ENCODE measurements at regions not wholly inside any gene's neighbourhood (a gene's known extent, or its start where the extent isn't known, plus 50 kb on each side); places are given as distances from the start of the nearest gene placed in this dataset.

- DNase-seq: no peak
Observed at GRCh38 chr4:147327322-147327721, 153.6 kb upstream of the EDNRA start.

- DNase-seq: no peak
Observed at GRCh38 chr4:147328189-147328588, 152.7 kb upstream of the EDNRA start.

GRCh38 chr4:147328756-147329446 is 152.0 kb upstream of the EDNRA start:
- no peak for DNase-seq

GRCh38 chr4:147332091-147332490 is 148.8 kb upstream of the EDNRA start:
- DNase-seq: no peak

GRCh38 chr4:147334478-147334877 is 146.4 kb upstream of the EDNRA start:
- no peak for DNase-seq

GRCh38 chr4:147335183-147335582 is 145.7 kb upstream of the EDNRA start:
- no peak for DNase-seq

GRCh38 chr4:147336252-147336651 is 144.6 kb upstream of the EDNRA start:
- DNase-seq: no peak

- DNase-seq: no peak
Observed at GRCh38 chr4:147339100-147339499, 141.8 kb upstream of the EDNRA start.

GRCh38 chr4:147340111-147340510 is 140.8 kb upstream of the EDNRA start:
- DNase-seq: no peak

- DNase-seq: no peak
Observed at GRCh38 chr4:147340591-147341120, 140.2 kb upstream of the EDNRA start.

GRCh38 chr4:147343692-147344091 is 137.2 kb upstream of the EDNRA start:
- DNase-seq: no peak

GRCh38 chr4:147345662-147346061 is 135.2 kb upstream of the EDNRA start:
- no peak for DNase-seq

GRCh38 chr4:147347217-147347616 is 133.7 kb upstream of the EDNRA start:
- DNase-seq: no peak

GRCh38 chr4:147349193-147349592 is 131.7 kb upstream of the EDNRA start:
- DNase-seq: no peak

GRCh38 chr4:147351083-147351787 is 129.7 kb upstream of the EDNRA start:
- DNase-seq: no peak

- DNase-seq: no peak
Observed at GRCh38 chr4:147354237-147354636, 126.7 kb upstream of the EDNRA start.

- DNase-seq: no peak
Observed at GRCh38 chr4:147355032-147355656, 125.8 kb upstream of the EDNRA start.

- no peak for DNase-seq
Observed at GRCh38 chr4:147355847-147356246, 125.0 kb upstream of the EDNRA start.

GRCh38 chr4:147360301-147360700 is 120.6 kb upstream of the EDNRA start:
- no peak for DNase-seq

GRCh38 chr4:147361726-147362125 is 119.2 kb upstream of the EDNRA start:
- DNase-seq: no peak

GRCh38 chr4:147362938-147363337 is 118.0 kb upstream of the EDNRA start:
- no peak for DNase-seq

GRCh38 chr4:147363514-147363913 is 117.4 kb upstream of the EDNRA start:
- DNase-seq: no peak

GRCh38 chr4:147365396-147365795 is 115.5 kb upstream of the EDNRA start:
- no peak for DNase-seq

- DNase-seq: no peak
Observed at GRCh38 chr4:147366164-147366563, 114.7 kb upstream of the EDNRA start.
